ENCODE measurements at regions not wholly inside any gene's neighbourhood (a gene's known extent, or its start where the extent isn't known, plus 50 kb on each side); places are given as distances from the start of the nearest gene placed in this dataset.

- DNase-seq = no peak
Observed at GRCh38 chr10:44435196-44435595, 50.3 kb upstream of the CXCL12 start.

DNA sequence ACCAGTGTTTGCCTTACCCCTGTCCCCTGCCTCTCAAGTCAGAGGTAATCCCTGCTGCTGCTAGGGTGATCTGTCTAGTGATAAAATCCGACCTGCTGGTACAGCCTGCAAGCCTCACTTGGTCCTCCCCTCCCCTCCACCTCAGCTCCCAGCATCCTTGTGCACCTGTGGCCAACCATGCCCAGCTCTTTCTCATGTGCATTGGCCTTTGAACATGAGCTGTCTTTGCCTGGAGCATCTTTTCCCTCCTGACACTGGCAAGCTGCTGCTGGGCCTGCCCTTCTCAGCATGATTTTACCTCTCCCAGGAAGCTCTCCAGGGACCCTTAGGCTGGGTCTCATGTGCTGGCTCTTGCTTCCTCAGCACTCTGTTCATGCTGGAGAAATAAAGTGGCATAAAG lies 51.3 kb upstream of the CXCL12 start:
- no peak for DNase-seq

GRCh38 chr10:44437840-44438511 lies 53.1 kb upstream of the CXCL12 start:
- no peak for DNase-seq

DNA sequence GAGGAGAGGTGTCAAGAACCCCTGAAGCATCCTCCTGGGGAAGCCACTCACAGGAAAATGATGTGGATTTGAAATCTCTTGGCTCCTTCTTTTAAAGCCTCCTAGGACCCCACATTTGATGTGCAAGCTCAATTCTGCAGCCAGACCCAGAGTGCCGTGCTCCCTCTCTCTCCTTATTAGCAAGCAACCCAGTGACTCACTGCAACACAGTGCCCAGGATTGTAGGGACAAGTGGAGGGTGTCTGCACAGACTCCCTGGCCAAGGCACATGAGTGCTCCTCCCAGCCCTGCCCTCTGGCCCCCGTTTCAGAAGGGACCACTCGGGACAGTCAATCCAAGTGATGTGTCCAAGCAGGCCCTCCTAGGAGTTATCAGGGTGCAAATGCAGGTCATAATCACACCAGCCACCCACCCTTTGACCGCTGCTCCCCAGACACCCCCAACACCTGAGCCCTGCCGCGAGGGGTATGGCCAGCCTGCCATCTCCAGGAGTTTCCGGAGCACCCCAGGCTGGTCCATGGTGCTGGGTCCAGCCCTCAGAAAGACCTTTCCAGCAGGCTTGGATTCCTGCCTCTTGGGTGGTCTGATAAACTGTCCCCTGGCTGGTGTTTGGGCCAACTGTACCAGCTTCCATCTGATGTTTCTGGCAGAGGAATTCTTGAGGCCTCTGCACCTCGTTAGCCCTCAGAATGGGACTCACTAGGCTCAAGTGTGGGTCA lies 54.5 kb upstream of the CXCL12 start:
- DNase-seq = no peak

DNA sequence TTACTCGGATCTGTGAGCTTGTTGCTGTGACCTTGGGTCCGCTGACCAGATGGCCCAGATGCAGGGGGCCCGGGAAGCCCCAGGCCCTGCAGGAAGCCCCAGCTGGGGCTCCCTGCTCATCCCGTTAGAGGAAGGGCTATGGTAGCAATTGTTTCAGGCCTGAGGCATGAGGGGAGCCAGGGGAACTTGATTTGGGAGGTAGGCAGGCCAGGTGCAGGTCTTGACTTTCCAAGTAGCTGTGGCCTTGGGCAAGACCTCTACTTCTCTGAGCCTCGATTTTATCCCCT lies 55.0 kb upstream of the CXCL12 start:
- no peak for DNase-seq

DNA sequence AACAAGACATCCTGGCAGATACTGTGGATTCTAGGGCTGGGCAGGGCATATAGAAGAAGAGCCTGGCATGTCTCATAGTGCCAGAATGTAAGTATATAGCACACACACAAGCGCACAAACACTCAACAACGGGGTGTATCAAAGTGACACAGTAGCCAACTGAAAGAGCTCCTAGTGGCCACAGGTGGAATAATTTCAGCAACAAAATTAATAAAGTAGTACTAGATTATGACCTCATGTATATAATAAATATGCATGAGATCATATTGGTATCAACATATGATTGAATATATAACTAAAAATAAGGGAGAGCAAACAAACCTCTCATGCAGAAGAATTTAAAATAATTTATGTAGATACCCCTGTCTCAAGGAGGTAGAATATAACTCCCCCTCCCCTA lies 72.4 kb upstream of the CXCL12 start:
- DNase-seq = no peak

DNA sequence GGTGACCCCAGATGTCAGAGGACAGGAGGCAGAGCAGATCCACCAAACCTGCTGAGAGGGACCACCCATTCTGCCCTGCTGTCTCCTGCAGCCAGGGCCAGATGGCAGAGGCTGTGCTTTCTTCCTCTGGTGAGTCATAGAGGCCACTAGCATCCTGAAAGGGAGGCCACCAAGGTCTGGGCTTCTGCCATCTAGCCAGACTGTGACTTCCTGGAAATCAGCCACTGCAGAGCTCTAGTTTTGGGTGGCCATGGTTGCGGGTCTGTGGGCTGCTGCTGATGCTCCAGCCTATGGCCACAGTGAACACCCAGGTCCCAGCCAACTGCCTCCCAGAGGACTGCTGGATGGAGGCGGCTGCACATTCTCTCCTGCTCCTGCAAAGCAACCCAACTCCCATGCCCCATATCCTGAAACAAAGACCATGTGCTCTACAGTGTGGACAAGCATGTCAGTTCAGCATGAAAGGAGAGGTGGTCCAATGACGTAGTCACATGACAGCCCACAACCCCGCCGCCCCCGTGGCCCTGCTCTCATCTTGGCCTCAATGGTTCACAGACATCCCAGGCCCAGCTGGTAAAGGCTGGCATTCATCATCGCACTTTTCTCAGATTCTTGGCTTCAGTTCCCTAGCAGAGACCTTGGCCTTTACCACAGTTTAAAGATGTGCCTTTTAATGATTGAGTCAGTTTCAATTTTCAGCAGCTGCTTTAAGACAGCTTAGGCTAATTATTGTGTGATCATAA lies 73.9 kb upstream of the CXCL12 start:
- no peak for DNase-seq

- no peak for DNase-seq
Observed at GRCh38 chr10:44459671-44460070, 74.8 kb upstream of the CXCL12 start.

- DNase-seq = no peak
Observed at GRCh38 chr10:44460416-44460815, 75.5 kb upstream of the CXCL12 start.

DNA sequence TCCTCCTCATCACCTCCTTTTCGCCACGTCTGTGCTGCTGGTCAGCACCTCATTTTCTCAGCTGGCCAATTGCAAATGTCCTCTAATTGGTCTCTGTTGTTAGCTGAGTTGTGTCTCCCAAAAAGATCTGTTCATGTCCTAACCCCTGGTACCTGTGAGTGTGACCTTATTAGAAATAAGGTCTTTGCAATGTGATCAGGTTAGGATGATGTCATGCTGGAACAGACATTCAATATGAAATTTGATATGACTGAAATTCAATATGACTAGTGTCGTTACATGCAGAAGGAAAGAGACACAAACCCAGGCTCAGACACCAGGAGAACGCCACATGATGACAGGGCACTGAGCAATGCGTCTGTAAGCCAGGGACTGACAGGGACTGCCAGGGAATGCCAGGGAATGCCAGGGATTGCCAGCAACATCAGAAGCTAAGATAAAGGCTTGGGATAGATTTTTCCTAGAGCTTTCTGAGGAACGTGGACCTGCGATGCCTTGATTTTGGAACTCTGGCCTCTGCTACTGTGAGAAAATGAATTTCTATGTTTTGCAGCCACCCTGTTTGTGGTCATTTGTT lies 77.5 kb upstream of the CXCL12 start:
- no peak for DNase-seq

GRCh38 chr10:44463511-44464121 lies 78.7 kb upstream of the CXCL12 start:
- DNase-seq = no peak

GRCh38 chr10:44464503-44464902 lies 79.6 kb upstream of the CXCL12 start:
- DNase-seq = no peak

DNA sequence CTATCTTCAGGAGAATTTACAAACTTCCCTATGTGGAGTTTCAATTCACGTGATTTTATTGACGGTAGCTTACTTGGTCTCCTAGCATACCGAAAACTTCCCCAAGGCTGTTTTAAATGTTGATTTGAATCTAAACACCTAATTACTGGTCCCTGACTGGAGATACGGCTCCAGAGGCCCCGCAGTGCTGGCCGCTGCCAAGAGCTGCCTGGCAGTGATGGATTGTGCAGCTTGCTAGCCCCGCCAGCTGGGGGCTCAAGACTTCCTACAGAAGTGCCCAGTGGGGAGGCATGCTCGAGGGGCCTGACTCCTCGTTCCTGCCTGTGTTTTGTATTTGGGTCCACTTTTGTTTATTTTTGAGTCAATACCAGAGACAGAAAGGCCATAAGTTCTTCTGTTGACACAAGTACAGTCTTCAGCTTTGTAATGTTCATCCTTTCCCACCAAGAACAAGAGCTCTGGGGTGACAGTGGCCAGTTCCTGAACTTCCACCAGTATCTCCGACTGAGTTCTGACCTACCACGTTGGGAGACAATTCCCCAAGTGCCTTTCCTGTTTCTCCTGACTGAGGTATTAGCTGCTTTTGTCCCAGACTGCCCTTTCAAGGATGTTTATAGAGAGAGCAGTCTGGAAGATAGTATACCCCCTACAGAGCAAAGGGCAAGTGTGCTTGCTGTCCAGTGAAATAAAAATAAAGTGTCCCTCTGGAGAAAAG lies 80.7 kb upstream of the CXCL12 start:
- DNase-seq = no peak

- DNase-seq = no peak
Observed at GRCh38 chr10:44466236-44466635, 81.3 kb upstream of the CXCL12 start.

GRCh38 chr10:44467090-44467489 lies 82.2 kb upstream of the CXCL12 start:
- DNase-seq = no peak

DNA sequence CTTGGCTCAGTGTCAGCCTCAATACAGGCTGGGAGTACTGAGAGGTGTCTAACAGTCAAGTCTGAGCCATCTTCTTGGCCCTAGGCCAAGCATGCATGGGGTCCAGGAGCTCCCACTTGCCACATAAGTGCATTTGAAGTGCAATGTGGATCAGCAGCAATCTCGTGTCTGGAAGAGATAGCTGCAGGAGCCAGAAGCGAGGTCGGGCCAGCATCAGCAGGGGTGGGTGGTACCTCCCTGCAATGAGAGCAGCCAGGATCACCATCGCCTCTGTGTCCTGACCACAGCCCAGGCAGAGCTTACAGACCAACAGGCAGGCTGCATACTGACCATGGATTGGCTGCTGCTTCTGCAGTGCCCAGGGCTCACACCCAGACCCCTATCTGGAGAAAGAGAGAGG lies 83.0 kb upstream of the CXCL12 start:
- DNase-seq = no peak

- no peak for DNase-seq
Observed at GRCh38 chr10:44468525-44468924, 83.6 kb upstream of the CXCL12 start.

- DNase-seq = no peak
Observed at GRCh38 chr10:44468965-44469364, 84.1 kb upstream of the CXCL12 start.

- no peak for DNase-seq
Observed at GRCh38 chr10:44470784-44471183, 85.9 kb upstream of the CXCL12 start.

GRCh38 chr10:44471410-44471809 lies 86.5 kb upstream of the CXCL12 start:
- DNase-seq = no peak

DNA sequence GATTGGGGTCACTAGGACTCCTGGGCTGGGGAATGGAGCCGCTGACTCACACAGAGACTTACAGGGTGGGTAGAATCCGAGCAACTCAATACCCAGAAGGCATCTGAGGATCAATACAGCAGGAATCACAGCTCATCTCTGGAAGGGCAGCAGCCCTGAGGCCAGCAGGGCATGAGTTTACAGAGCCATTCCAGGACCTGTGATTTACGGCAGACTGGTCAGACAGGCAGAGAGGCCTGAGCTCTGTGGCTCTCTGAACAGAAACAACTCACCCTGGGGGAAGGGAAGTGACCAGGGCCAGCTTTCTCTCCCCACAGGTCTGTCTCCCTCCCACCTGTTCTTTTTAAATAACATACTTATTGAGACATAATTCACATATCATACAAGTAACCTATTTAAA lies 88.2 kb upstream of the CXCL12 start:
- DNase-seq = no peak

DNA sequence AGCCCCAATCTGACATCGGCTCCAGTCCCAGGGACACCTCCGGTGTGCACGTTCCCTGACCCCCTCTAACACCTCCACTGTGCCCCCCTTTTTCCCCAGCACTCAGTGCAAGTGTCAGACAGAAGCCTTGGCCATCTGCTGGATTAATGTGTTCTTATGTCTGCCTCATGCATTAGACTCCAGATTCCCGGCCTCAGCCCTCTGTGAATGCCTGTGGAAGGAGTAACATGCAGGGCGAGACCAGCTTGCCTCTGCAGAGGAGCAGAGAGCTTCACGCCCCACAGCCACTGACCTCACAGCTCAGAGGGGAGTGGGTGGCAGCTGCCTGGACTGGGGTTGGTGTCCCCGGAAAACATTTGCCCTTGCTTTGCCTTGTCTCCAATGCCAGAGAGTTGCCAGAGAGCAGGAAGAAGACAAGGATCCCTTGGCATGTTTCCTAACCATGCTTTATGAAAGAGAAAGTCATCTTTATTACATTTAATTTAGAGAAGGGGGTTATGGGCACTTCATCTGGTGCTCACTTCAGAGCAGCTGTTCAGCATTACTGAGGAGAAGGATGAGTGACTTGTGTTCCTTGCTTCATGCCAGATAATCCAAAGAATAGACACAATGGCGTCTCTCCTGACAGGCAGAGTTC lies 91.6 kb upstream of the CXCL12 start:
- no peak for DNase-seq
